Ascending aorta (tissue), 2 donors: ENCODE measurements at regions not wholly inside any gene's neighbourhood (a gene's known extent, or its start where the extent isn't known, plus 50 kb on each side); places are given as distances from the start of the nearest gene placed in this dataset.
"Not testable (repeated sequence)": the region's sequence is repeated elsewhere in the genome, so short reads cannot be mapped to it uniquely, and the experiment has no call there.

Source experiments
- DNase-seq, 2 donors: peaks; one replicate each; pipeline ENCODE4 v3.0.0-alpha.2; 2019; ENCODE audit warnings: low spot score in 2 of 2
- H3K27ac ChIP-seq, 2 donors: fragments of 200-600 bp; sonication (generic); one replicate each; pipeline ENCODE4 v1.5.1; 2016 to 2017; ENCODE audit warnings: mild to moderate bottlenecking in 1 of 2
- H3K27me3 ChIP-seq: fragments of 200-600 bp; sonication (generic); one replicate; pipeline ENCODE4 v1.5.1; 2017
- H3K36me3 ChIP-seq, 2 donors: fragments of 200-600 bp; sonication (generic); one replicate each; pipeline ENCODE4 v1.5.1; 2016
- H3K4me1 ChIP-seq, 2 donors: fragments of 200-600 bp; sonication (generic); one replicate each; pipeline ENCODE4 v1.5.1; 2016 to 2017; ENCODE audit warnings: mild to moderate bottlenecking in 1 of 2
- H3K4me3 ChIP-seq, 2 donors: fragments of 200-600 bp; sonication (generic); one replicate each; pipeline ENCODE4 v1.5.1; 2016 to 2017; ENCODE audit warnings: mild to moderate bottlenecking in 1 of 2
- H3K9me3 ChIP-seq, 2 donors: fragments of 200-600 bp; sonication (generic); one replicate each; pipeline ENCODE4 v1.5.1; 2016
- CTCF ChIP-seq, 3 experiments: fragments of 200-600 bp in 2 of 3; fragments of 450-650 bp in 1 of 3; sonication (generic) in 2 of 3; IDR thresholded peaks; one replicate each; pipeline ENCODE4 v1.5.1; 2016 to 2019; ENCODE audit warnings: antibody characterized with exemption in 3 of 3, mild to moderate bottlenecking in 1 of 3, moderate library complexity in 1 of 3
- intact Hi-C: fragments of 100-400 bp; cut with DNase I; formaldehyde crosslinking; loops from one replicate; pipeline ENCODE4 v1.15.1; 2023

GRCh38 chr2:194696690-194697089, 960.3 kb upstream of the SLC39A10 start:
- Histone ChIP-seq H3K4me3 (no peak overlapping the region), H3K27me3 (no peaks in the 10 kb centered on the region), H3K9me3 (no peaks in the 10 kb centered on the region), H3K27ac (no peak overlapping the region), H3K36me3 (no peaks in the 10 kb centered on the region), H3K4me1 (no peaks in the 10 kb centered on the region)
- intact Hi-C loops = no loop called here
- no peak for TF ChIP-seq CTCF (IDR thresholded peaks at IDR 0.05)
- DNase-seq = no peak

- no peaks in the 10 kb centered on the region for H3K36me3 ChIP-seq
Measured at GRCh38 chr2:194686569-194686968, 970.5 kb upstream of the SLC39A10 start.

GRCh38 chr2:194674043-194674442, 983.0 kb upstream of the SLC39A10 start:
- H3K36me3 ChIP-seq = no peaks in the 10 kb centered on the region
- no peaks in the 10 kb centered on the region for H3K4me1 ChIP-seq
- no peaks in the 10 kb centered on the region for H3K9me3 ChIP-seq
- H3K27me3 ChIP-seq = no peaks in the 10 kb centered on the region
- DNase-seq = no peak
- intact Hi-C loops = no loop called here
- TF ChIP-seq CTCF (IDR thresholded peaks at IDR 0.05) = no peak
- no peak overlapping the region for H3K4me3 ChIP-seq
- no peak overlapping the region for H3K27ac ChIP-seq

More at GRCh38 chr2:194686569-194686968, 970.5 kb upstream of the SLC39A10 start:
- DNase-seq = no peak
- no peak for TF ChIP-seq CTCF (IDR thresholded peaks at IDR 0.05)
- H3K9me3 ChIP-seq = no peaks in the 10 kb centered on the region
- intact Hi-C loops = no loop called here
- no peak overlapping the region for H3K4me3 ChIP-seq
- H3K27ac ChIP-seq = no peak overlapping the region
- H3K27me3 ChIP-seq = no peaks in the 10 kb centered on the region
- no peaks in the 10 kb centered on the region for H3K4me1 ChIP-seq

- Histone ChIP-seq H3K4me1 (no peaks in the 10 kb centered on the region), H3K27ac (no peak overlapping the region), H3K27me3 (no peaks in the 10 kb centered on the region), H3K4me3 (no peak overlapping the region), H3K9me3 (no peaks in the 10 kb centered on the region), H3K36me3 (no peaks in the 10 kb centered on the region)
- TF ChIP-seq CTCF (IDR thresholded peaks at IDR 0.05) = no peak
- no peak for DNase-seq
- intact Hi-C loops = no loop called here
Measured at GRCh38 chr2:194672994-194673393, 984.0 kb upstream of the SLC39A10 start.

GRCh38 chr2:194661431-194661830, 995.6 kb upstream of the SLC39A10 start:
- Histone ChIP-seq H3K4me3 (no peak overlapping the region), H3K9me3 (no peaks in the 10 kb centered on the region), H3K36me3 (no peaks in the 10 kb centered on the region), H3K27me3 (no peaks in the 10 kb centered on the region), H3K4me1 (no peaks in the 10 kb centered on the region), H3K27ac (no peak overlapping the region)
- intact Hi-C loops = no loop called here
- TF ChIP-seq CTCF (IDR thresholded peaks at IDR 0.05) = no peak
- DNase-seq = no peak

DNA sequence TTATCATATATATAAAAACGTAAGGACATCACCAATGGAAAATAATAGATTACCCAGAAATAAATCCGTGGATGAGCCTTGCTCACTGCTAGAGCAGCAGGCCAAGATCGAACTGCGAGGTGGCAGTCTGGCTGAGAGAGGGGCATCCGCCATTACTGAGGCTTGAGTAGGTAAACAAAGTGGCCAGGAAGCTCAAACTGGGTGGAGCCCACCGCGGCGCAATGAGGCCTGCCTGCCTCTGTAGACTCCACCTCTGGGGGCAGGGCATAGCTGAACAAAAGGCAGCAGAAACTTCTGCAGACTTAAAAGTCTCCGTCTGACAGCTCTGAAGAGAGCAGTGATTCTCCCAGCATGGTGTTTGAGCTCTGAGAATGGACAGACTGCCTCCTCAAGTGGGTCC, 1018.0 kb upstream of the SLC39A10 start:
- intact Hi-C loops = not testable (repeated sequence)

More for the DNA sequence above, 1018.0 kb upstream of the SLC39A10 start:
- H3K36me3 ChIP-seq, H3K9me3 ChIP-seq, H3K27ac ChIP-seq, H3K27me3 ChIP-seq, H3K4me3 ChIP-seq, H3K4me1 ChIP-seq, DNase-seq: not testable (repeated sequence)
